ENCODE measurements at regions not wholly inside any gene's neighbourhood (a gene's known extent, or its start where the extent isn't known, plus 50 kb on each side); places are given as distances from the start of the nearest gene placed in this dataset.

DNA sequence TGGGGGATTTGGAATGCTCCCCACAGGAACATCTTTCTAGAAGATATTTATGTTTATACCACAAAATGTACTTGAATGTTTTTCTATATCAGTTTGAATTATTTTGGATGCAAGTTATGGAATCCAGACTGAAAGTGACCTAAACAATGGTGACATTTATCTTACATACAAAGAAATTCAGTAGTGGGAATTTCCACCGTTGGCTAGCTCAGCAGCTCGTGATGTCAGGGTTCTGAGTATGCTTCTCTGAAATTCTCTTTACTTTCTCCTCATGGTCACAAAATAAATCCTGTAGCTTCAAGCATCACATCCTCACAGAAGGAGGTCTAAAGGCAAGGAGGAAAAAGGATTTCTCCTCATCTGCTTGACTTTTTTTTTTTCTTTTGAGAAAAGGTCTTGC, 105.3 kb downstream of the AKAIN1 start:
- DNase-seq (ENCODE audit: low spot score): no peak

DNA sequence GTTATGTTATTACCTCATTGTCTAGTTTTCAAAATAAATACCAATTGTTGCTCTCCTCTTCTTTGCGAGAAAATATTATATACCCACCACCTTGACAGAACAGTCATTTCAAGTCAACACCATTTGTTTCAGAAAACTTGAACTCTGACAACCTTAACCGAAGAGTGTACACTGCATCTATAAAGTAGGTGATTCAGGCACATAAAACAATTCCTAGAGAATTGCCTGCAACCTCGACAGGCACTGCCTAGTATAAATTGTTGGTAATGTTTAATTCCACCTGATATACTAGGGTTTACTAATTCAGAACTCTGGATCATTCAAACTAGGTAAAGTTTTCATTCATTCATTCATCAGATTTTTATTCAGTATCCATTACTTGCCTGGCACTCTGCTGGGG, 121.8 kb downstream of the AKAIN1 start:
- no peak for DNase-seq (ENCODE audit: low spot score)

GRCh38 chr18:5073026-5073944, 123.8 kb downstream of the AKAIN1 start:
- peak; percentile 50 for DNase-seq (ENCODE audit: low spot score)

- DNase-seq (ENCODE audit: low spot score): no peak
These were observed 128.2 kb downstream of the AKAIN1 start for GRCh38 chr18:5068851-5069250.

GRCh38 chr18:5066380-5066977, 130.6 kb downstream of the AKAIN1 start:
- DNase-seq (ENCODE audit: low spot score): no peak

DNA sequence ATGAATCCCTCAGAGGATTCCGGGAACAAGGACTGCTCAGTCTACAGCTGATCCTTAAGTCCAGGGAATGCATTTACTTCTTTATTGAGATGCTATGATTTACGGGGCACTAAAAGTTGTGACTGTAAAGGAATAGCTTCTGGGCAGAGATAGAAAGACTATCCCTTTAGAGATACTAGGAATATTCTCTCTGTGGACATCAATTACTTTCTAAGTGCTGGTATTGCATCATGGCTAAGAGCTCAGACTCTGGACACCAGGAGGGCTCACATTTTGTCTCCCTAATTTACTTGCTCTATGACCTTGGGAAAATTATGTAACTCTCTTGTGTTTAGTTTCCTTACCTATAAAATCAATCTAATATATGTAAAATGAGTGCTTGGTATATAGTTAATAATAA, 131.4 kb downstream of the AKAIN1 start:
- DNase-seq (ENCODE audit: low spot score): no peak

DNA sequence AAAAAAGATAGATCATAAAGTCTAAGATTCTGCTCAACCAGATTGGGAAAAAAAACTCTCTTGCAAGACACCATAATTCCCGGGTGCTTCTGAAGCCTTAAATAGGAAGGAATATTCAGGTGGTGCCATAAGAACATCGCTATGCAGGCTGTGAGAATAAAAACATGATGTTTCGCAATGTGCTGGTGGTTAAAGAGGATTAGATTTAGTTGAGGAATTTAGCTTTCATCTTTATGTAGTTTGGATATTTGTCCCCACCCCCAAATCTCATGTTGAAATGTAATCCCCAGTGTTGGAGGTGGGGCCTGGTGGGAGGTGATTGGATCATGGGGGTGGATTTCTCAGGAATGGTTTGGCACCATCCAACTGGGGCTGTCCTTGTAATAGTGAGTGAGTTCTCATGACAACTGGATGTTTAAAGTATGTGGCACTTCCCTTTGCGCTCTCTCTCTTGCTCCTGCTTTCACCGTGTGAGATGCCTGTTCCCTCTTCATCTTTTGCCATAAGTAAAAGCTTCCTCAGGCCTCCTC, 132.2 kb downstream of the AKAIN1 start:
- DNase-seq (ENCODE audit: low spot score): no peak

DNA sequence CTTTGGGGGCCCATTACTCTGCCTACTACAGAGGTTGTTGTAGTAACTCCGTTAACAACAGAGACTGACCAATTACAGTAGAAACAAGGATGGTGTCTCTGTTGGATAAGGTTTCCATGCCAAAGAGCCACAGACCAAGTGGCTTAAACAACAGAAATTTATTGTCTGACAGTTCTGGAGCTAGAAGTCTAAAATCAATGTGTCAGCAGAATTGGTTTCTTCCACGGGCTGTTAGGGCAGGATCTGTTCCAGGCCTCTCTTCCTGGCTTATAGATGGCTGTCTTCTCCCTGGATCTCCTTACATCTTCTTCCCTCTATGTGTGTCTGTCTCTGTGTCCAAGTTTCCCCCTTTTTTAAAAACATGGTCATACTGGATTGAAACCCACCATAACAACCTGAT, 135.3 kb downstream of the AKAIN1 start:
- DNase-seq (ENCODE audit: low spot score): no peak

DNA sequence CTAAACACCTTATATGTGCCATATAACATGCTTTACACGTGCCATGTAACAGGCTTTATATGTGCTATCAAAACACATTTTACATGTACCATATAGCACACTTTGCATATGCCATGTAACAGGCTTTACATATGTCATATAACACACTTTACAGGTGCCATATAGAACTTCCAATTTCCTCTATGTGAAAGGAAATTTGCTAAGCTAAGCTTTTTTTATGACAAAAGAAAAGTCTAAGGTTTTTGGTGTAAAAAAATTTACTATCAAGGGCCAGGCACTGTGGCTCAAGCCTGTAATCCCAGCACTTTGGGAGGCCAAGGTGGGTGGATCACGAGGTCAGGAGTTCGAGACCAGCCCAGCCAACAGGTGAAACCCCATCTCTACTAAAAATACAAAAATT, 136.5 kb downstream of the AKAIN1 start:
- DNase-seq (ENCODE audit: low spot score): no peak

DNA sequence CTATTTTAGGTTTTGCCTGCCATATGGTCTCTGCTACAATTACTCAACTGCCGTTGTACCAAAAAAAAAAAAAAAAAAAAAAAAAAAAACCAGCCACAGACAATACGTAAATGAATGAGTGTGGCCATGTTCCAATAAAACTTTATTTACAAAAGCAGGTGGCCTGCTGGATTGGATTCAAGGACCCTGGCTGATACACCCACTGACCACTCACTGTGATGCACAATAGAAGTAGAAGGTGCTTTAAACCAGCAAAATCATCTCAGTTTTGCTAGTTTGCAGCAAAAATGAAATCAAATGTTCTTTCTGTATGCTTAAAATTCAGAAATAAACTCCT, 137.4 kb downstream of the AKAIN1 start:
- no peak for DNase-seq (ENCODE audit: low spot score)

DNA sequence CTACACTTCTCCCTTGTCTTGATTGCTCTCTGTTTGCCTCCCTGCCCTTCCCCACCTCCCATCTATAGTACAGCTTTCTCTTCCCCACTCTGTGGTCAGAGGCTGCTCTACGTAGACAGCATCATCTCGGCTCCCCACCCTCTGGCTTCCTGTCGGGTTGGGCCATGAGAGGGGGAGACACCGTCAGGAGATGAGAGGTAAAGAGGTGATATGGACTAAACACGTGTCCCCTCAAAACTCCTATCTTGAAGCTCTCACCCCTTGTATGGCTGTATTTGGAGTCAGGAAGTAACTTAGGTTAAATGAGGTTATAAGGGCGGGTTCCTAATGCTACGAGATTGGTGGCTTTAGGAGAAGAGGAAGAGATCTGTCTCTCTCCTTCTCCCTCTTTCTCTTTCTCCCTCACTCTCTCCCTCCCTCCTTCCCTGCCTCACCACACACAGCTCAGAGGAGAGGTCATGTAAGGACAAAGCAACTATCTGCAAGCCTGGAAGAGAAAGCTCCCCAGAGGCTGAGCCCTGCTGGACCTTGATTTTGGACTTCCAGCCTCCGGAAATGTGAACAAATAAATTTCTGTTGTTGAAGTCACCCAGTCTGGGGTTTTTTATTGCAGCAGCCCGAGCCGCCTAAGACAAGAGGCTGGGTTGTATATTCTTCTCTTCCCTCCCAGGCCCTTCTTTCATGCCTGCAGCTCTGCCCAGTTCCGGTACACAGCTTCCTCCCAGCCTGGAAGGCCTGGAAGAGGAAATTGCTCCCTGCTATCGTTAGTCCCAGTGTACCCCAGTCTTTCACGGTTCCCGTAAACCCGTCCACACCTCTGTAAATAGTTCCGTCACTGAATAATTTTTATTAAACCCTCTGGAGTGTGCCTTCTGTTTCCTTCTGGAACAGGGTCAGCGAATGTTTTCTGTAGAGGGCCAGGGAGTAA, 138.0 kb downstream of the AKAIN1 start:
- no peak for DNase-seq (ENCODE audit: low spot score)

DNA sequence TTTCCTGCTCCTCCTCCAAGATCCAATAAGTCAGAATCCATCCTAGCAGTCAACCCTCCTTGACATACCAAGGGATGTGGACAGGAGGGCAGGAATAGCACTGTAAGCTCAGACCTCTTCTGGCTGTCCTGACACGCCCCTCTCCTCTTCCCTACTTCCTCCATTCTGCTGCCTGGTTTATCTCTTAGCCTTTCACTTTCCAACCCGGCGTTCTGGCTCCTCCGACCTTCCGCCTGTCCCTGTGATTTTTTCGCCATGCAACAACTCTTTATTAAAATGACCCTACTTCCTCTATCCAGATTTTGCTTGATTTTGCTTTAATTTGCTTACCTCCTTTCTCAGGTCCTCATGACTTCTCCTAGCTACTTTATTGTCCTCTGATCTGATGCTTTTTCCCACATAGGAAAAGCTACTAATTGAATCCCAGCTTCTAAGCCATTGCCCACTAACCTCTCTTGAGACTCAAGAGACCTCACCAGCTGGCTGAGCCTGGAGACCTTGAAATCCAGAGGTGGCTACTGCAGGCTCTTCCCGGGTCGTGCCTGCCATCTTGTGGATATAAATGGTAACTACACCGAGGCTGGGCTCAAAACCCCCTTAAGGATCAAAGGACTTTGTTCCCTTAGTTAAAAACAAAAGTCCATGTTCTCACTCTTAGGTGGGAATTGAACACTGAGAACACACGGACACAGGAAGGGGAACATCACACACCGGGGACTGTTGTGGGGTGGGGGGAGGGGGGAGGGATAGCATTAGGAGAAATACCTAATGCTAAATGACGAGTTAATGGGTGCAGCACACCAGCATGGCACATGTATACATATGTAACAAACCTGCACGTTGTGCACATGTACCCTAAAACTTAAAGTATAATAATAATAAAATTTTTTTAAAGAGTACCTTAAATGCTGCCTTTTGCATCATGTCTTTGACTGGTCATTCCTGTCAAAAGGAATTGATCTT, 139.4 kb downstream of the AKAIN1 start:
- DNase-seq (ENCODE audit: low spot score): peak; percentile 77

- DNase-seq (ENCODE audit: low spot score): no peak
These were observed 144.6 kb downstream of the AKAIN1 start for GRCh38 chr18:5052491-5052890.

GRCh38 chr18:5051207-5051606, 145.8 kb downstream of the AKAIN1 start:
- no peak for DNase-seq (ENCODE audit: low spot score)

GRCh38 chr18:5049124-5049523, 147.9 kb downstream of the AKAIN1 start:
- no peak for DNase-seq (ENCODE audit: low spot score)

DNA sequence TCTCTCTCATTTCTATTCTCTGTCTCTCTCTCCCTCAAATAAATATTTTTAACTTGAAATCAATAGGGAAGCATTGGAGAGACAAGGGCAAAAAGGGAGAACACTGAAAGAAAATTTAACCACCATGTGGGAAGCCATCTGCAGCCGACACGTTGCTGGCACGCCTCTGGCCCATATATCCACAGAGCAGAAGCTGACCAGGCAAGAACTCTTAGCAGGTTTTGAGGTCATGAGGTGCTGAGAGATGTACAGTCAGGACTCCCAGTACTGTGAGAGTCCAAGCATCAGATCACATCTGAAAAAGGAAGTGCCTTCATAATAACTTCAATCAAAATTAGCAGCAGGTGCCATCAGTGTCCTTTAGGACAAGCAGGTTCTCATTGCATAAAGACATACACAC, 156.6 kb downstream of the AKAIN1 start:
- DNase-seq (ENCODE audit: low spot score): no peak

- no peak for DNase-seq (ENCODE audit: low spot score)
These were observed 160.5 kb downstream of the AKAIN1 start for GRCh38 chr18:5036523-5036922.

DNA sequence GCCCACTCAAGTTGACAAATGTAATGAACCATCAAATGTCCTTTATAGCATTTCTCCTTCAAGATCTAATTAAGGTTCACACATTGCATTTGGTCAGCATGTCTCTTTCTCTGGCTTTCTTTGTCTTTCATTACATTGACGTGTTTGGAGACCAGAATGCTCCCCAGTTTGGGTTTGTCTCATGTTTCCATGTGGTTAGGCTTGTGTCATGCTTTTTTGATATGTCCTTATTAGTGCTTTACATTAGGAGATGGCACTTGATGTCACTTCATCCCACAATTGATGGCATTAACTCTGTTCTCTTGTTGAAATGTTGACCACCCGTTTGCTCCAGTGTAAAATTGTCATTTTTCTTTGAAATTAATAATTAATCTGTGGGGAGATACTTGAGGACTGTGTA, 165.8 kb downstream of the AKAIN1 start:
- no peak for DNase-seq (ENCODE audit: low spot score)

DNA sequence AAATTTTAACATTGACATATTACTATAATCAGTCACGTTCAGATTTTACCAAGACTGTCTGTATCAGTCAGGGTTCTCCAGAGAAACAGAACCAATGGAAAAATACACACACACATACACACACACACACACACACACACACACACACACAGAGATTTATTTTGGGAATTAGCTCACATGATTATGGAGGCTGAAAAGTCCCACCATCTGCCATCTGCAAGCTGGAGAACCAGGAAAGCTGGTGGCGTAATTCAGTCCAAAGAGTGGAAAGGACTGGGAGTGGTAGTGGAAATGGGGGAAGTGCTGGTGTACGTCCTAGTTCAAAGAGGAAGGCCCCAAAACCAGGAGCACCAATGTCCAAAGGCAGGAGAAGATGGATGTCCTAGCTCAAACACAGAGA, 166.4 kb downstream of the AKAIN1 start:
- DNase-seq (ENCODE audit: low spot score): no peak

DNA sequence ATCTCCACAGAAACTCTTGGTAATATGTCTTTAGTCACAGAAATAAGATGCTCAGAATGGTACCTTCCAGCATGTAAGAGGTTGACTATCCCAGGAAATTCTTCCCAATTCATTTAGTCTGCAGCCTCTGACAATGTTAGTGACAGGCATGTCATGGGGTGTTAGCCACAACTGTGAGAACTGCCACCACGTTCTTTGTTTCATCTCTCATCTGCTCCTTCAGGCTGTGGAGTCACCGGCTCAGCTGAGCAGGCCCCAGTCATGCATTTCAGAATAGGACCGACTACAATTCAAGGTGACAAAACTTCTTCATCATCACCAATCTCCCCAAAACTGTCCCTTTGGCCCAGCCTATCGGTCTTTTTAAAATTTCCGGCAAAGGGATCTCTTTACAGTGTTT, 167.5 kb downstream of the AKAIN1 start:
- DNase-seq (ENCODE audit: low spot score): no peak

- no peak for DNase-seq (ENCODE audit: low spot score)
These were observed 172.3 kb downstream of the AKAIN1 start for GRCh38 chr18:5024741-5025140.
